NCI-H82 treated with DMSO at 0.1 percent for 48 hours (cell line): ENCODE measurements at regions not wholly inside any gene's neighbourhood (a gene's known extent, or its start where the extent isn't known, plus 50 kb on each side); places are given as distances from the start of the nearest gene placed in this dataset.

ENCODE experiments used
- DNase-seq: peaks from one replicate; lab custom pipeline; 2025; ENCODE audit not compliant: unreplicated experiment; lab: John Stamatoyannopoulos, UW

DNA sequence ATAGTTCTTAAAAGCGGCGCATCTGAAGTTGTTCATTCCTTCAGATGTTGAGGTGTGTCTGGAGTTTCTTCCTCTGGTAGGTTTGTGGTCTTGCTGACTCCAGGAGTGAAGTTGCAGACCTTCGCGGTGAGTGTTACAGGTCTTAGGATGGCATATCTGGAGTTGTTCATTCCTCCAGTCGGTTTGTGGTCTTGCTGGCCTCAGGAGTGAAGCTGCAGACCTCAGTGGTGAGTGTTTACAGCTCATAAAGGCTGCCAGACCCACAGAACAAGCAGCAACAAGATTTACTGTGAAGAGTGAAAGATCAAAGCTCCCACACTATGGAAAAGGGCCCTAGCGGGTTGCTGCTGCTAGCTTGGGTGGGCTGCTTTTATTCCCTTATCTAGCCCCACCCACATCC is 201.7 kb upstream of the PDGFD start:
- no peak for DNase-seq

DNA sequence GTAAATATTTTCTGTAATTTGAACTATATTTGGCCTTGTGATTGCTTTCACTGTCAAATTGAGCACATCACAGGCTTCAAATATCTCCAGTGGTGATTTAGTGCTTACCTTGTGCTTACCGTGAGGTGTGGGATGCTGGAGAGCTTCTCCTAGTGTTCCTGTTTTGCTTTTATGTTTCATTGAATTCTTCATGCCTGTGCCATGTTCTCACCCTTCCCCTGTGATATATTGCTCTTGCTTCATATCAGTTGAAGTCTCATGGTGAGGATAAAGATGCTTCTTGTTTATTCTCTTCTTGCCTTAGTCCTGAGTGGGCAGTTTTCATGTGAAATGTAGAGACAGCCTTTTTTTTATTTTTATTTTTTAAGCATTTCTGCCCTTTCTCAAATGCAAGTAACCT is 198.0 kb upstream of the PDGFD start:
- DNase-seq: no peak

DNA sequence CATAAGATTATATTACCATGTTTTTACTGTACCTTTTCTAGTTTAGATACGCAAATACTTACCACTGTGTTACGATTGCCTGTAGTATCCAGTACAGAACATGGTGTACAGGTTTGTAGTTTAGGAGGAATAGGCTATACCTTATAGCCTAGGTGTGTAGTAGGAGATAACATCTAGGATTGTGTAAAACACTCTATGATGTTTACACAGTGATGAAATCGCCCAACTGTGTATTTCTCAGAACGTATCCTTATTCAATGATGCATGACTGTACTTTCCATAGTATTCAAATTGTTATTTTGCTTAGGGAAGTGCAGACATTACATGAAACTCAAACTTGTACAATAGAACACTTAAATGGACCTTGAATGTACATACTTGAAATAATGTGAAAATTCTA is 188.1 kb upstream of the PDGFD start:
- DNase-seq: no peak

DNA sequence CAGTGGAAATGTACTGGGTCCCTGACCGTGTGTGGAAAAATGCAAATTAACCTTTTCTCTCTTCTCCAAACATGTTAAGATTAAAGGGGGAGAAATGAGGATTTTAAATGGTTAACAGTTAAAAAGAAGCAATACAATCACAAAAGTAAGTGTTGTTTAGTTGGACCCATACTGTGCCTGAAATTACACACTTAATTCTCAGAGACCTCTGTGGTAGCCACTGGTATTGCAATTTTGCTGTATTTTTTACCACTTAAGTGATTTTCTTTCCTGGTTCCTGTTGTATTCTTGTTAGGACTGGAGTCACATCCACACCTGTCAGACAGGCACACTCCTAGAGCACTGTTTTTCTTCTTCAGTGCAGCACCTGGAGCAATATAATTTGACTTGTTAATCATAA is 179.6 kb upstream of the PDGFD start:
- DNase-seq: no peak

DNA sequence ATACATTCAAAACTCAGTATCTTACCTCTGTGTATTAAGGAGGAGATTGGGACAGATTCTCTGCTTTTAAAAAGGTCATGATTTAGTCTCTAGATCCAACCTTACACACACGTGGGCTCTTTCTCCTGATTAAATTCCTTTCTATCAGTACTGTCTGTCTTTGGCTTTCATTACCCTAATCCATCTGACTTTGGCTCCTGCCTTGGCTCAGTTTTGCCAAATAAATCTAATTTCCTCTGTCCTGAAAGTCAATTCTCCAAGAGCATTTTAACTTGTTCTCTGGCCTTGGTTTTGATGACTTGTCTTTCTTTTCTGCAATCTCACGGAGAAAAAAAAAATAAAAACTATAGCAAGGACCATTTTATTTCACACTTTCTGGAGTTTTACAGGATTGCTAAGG is 176.6 kb upstream of the PDGFD start:
- DNase-seq: no peak

DNA sequence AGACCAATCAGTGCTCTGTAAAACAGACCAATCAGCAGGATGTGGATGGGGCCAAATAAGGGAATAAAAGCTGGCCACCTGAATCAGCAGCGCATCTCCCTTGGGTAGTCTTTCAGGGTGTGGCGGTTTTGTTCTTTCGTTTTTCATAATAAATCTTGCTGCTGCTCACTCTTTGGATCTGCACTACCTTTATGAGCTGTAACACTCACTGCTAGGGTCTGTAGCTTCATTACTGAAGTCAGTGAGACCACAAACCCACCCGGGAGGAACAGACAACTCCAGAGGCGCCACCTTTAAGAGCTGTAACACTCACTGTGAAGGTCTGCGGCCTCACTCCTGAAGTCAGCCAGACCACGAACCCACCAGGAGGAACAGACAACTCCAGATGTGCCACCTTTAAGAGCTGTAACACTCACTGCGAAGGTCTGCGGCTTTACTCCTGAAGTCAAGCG is 175.5 kb upstream of the PDGFD start:
- no peak for DNase-seq

DNA sequence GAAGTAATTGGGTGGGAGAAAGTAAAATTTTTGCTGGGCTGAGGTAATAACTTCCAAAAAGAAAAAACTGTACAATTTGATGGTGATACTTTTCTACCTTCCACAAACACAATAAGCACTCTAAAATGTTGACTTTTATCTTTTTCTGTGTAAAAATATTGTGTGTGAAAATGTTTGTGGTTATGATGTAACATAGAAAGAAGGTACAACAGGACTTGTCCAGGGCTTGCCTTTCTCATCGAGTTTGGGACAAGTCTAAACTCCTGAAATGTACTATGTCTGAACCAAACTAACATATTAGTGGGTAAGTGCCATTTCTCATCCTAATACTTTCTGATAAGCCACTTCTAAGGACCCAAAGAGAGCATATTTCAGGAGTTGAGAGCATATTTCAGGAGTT is 174.2 kb upstream of the PDGFD start:
- no peak for DNase-seq

DNA sequence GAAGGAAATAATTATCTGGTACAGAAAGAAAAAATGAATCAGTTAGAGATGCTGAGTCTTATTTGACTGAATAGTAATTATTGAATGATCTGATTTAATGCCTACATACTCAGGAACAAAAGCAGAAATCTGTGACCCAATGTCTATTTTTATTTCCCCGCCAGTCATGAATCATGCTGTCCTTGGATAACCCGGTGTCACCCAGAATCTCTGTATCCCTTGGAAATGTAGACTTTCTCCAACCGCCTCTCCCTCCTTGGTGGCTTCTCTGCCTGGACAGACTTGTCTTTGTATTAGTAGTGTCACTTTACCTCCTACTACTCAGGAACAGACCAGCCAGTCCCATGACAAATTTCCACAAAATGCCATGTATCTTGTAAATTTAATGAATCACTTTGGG is 173.3 kb upstream of the PDGFD start:
- no peak for DNase-seq

GRCh38 chr11:104333977-104334376 is 170.0 kb upstream of the PDGFD start:
- no peak for DNase-seq

DNA sequence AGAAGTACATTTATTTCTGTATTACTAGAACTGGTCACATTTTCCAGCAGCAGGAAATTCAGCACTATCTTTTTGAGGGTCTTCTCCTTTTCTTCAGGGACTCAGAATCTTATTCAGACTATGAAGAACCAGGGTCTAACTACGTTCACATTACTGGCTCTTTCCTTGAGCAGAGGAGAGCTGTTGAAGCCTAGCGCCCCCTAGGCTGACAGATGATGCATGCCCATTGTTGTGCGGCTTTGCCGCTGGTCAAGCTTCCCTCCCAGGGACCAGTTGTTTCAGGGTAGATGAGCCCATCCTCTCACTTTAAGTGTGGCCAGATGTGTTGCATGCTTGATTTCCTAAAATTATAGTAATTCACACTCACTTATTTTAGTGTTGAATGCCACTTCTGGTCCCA is 168.2 kb upstream of the PDGFD start:
- no peak for DNase-seq

DNA sequence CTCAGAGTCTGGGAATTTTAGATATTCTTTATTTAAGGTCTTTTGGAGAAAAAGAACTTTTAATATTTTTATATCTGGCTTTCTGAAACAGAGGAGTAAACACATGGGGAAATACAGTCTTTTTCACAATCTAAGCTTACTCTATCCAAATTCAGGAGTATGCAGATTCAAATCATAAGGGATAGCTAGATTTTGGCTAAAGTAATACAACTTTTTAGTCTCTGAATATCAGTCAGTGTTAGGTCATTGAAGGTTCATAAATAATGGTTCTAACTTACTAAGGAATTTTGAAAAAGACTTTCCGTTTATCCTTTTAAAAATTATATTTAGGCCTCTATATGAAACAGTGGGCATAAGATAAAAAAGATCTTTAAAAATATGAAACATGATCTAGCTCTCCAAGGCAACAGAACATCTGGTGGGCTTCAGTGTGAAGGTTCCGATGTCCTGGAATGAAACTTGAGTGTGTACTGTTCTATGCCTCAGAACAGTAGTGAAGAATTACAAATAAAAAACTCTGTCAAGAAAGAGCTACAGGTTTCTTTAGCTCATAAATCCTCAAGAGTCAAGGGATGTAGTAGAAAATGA is 165.2 kb upstream of the PDGFD start:
- DNase-seq: no peak

GRCh38 chr11:104328512-104328907 is 164.6 kb upstream of the PDGFD start:
- no peak for DNase-seq

- DNase-seq: no peak
Measured at GRCh38 chr11:104327861-104328511, 164.0 kb upstream of the PDGFD start.

GRCh38 chr11:104325093-104325492 is 161.1 kb upstream of the PDGFD start:
- no peak for DNase-seq

- no peak for DNase-seq
Measured at GRCh38 chr11:104324276-104324675, 160.3 kb upstream of the PDGFD start.

GRCh38 chr11:104323841-104324240 is 159.9 kb upstream of the PDGFD start:
- DNase-seq: no peak

GRCh38 chr11:104322696-104323095 is 158.7 kb upstream of the PDGFD start:
- no peak for DNase-seq

- no peak for DNase-seq
Measured at GRCh38 chr11:104320956-104321355, 157.0 kb upstream of the PDGFD start.

DNA sequence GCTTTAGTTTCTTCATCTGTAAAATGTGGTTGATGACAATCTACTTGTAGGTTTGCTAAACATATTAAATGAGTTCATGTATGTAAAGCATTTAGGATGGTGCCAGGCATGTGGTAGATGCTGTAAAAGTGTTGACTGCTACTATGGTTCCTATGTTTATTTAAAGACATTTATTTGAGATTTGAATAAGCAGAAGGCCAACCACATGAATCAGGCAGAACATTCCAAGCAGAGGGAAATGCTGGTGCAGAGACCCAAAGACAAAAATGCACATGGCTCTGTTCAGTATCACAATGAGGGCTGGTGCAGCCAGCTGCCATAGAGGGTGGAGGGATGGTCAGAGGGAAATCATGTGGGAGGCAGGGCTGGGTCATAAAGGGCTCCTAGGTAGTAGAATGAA is 156.2 kb upstream of the PDGFD start:
- no peak for DNase-seq

GRCh38 chr11:104319396-104319795 is 155.4 kb upstream of the PDGFD start:
- DNase-seq: no peak

- no peak for DNase-seq
Measured at GRCh38 chr11:104306862-104307474, 143.0 kb upstream of the PDGFD start.

- no peak for DNase-seq
Measured at GRCh38 chr11:104301776-104302175, 137.8 kb upstream of the PDGFD start.

- no peak for DNase-seq
Measured at GRCh38 chr11:104291646-104292045, 127.7 kb upstream of the PDGFD start.
